ENCODE measurements at regions not wholly inside any gene's neighbourhood (a gene's known extent, or its start where the extent isn't known, plus 50 kb on each side); places are given as distances from the start of the nearest gene placed in this dataset.

DNA sequence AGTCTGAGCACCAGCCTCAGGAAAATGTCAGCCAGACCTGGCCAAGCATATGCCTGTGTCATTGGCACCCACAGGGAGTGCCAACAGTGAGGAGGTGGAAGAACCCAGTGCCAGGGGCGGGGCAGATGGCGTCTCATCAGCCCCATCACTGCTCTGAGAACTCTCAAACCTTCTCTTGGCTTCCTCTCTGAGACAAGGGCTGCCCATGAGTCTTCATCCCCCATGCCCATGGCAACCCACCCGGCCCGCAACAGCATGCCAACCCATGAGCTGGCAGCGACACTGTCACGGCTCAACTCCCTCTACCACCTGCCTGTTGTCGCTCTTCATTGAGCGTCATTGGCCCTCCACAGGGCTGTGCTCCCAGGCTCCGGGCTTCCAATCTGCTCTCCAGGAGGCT is 340.5 kb downstream of the BUD13 start:
- TF ChIP-seq, protein P1, sequence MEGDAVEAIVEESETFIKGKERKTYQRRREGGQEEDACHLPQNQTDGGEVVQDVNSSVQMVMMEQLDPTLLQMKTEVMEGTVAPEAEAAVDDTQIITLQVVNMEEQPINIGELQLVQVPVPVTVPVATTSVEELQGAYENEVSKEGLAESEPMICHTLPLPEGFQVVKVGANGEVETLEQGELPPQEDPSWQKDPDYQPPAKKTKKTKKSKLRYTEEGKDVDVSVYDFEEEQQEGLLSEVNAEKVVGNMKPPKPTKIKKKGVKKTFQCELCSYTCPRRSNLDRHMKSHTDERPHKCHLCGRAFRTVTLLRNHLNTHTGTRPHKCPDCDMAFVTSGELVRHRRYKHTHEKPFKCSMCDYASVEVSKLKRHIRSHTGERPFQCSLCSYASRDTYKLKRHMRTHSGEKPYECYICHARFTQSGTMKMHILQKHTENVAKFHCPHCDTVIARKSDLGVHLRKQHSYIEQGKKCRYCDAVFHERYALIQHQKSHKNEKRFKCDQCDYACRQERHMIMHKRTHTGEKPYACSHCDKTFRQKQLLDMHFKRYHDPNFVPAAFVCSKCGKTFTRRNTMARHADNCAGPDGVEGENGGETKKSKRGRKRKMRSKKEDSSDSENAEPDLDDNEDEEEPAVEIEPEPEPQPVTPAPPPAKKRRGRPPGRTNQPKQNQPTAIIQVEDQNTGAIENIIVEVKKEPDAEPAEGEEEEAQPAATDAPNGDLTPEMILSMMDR (IDR thresholded peaks at IDR 0.05): no peak
- TF ChIP-seq POLR2A (IDR thresholded peaks at IDR 0.05): no peak
